ENCODE measurements at regions not wholly inside any gene's neighbourhood (a gene's known extent, or its start where the extent isn't known, plus 50 kb on each side); places are given as distances from the start of the nearest gene placed in this dataset.

- H3K27ac ChIP-seq = no peak overlapping the region
- intact Hi-C loops (cut with DNase I; ENCODE audit: low total_unique reads) = no loop called here
- DNase-seq (ENCODE audit: low spot score in 2 of 2) = no peak
Measured at GRCh38 chr21:31570824-31571566, 88.5 kb upstream of the SOD1 start.

GRCh38 chr21:31566611-31567010 is 92.9 kb upstream of the SOD1 start:
- intact Hi-C loops (cut with DNase I; ENCODE audit: low total_unique reads) = no loop called here
- no peak for DNase-seq (ENCODE audit: low spot score in 2 of 2)

More at GRCh38 chr21:31570824-31571566, 88.5 kb upstream of the SOD1 start:
- Histone ChIP-seq H3K4me1 (no peaks in the 10 kb centered on the region), H3K9me3 (peaks cover 7 to 13% of the 10 kb centered on the region in 2 donors), H3K4me3 (no peak overlapping the region), H3K36me3 (no peaks in the 10 kb centered on the region), H3K27me3 (no peaks in the 10 kb centered on the region)
- TF ChIP-seq, protein P1, sequence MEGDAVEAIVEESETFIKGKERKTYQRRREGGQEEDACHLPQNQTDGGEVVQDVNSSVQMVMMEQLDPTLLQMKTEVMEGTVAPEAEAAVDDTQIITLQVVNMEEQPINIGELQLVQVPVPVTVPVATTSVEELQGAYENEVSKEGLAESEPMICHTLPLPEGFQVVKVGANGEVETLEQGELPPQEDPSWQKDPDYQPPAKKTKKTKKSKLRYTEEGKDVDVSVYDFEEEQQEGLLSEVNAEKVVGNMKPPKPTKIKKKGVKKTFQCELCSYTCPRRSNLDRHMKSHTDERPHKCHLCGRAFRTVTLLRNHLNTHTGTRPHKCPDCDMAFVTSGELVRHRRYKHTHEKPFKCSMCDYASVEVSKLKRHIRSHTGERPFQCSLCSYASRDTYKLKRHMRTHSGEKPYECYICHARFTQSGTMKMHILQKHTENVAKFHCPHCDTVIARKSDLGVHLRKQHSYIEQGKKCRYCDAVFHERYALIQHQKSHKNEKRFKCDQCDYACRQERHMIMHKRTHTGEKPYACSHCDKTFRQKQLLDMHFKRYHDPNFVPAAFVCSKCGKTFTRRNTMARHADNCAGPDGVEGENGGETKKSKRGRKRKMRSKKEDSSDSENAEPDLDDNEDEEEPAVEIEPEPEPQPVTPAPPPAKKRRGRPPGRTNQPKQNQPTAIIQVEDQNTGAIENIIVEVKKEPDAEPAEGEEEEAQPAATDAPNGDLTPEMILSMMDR (IDR thresholded peaks at IDR 0.05) = no peak
- no peak for TF ChIP-seq POLR2AphosphoS5 (IDR thresholded peaks at IDR 0.05)
- TF ChIP-seq POLR2A (IDR thresholded peaks at IDR 0.05) = no peak

GRCh38 chr21:31566064-31566463 is 93.4 kb upstream of the SOD1 start:
- no peak for TF ChIP-seq POLR2A (IDR thresholded peaks at IDR 0.05)
- TF ChIP-seq, protein P1 (IDR thresholded peaks at IDR 0.05) = no peak
- no peak for TF ChIP-seq POLR2AphosphoS5 (IDR thresholded peaks at IDR 0.05)
- H3K36me3 ChIP-seq = no peaks in the 10 kb centered on the region
- no peak overlapping the region for H3K4me3 ChIP-seq
- no peak for DNase-seq (ENCODE audit: low spot score in 2 of 2)
- intact Hi-C loops (cut with DNase I; ENCODE audit: low total_unique reads) = no loop called here
- H3K9me3 ChIP-seq = no peaks in the 10 kb centered on the region
- no peaks in the 10 kb centered on the region for H3K4me1 ChIP-seq
- H3K27me3 ChIP-seq = no peaks in the 10 kb centered on the region
- H3K27ac ChIP-seq = no peak overlapping the region

More at GRCh38 chr21:31566611-31567010, 92.9 kb upstream of the SOD1 start:
- Histone ChIP-seq H3K9me3 (no peaks in the 10 kb centered on the region), H3K27me3 (no peaks in the 10 kb centered on the region), H3K4me3 (no peak overlapping the region), H3K4me1 (no peaks in the 10 kb centered on the region), H3K36me3 (no peaks in the 10 kb centered on the region), H3K27ac (no peak overlapping the region)
- TF ChIP-seq POLR2AphosphoS5 (IDR thresholded peaks at IDR 0.05) = no peak
- no peak for TF ChIP-seq POLR2A (IDR thresholded peaks at IDR 0.05)
- TF ChIP-seq, protein P1 (IDR thresholded peaks at IDR 0.05) = no peak

DNA sequence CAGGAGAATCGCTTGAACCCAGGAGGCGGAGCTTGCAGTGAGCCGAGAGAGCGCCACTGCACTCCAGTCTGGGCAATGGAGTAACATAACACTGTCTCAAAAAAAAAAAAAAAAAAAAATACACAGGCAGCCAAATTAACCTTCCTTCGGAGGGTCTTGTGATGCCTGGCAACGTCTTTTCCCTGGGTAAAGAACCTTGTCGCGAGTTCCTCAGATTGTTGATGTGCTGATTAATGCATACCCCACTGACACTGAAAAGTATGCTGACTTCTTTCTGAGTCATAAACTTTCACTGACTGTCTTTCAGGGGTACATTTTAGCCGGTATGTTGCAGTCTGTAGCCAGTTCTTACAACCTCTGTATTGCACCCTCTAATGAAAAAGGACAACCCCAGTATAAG is 95.1 kb upstream of the SOD1 start:
- intact Hi-C loops (cut with DNase I; ENCODE audit: low total_unique reads) = no loop called here
- no peaks in the 10 kb centered on the region for H3K36me3 ChIP-seq
- H3K9me3 ChIP-seq = no peaks in the 10 kb centered on the region
- TF ChIP-seq POLR2A (IDR thresholded peaks at IDR 0.05) (no peak), POLR2AphosphoS5 (IDR thresholded peaks at IDR 0.05) (no peak)
- TF ChIP-seq, protein P1 (IDR thresholded peaks at IDR 0.05) = no peak
- no peak overlapping the region for H3K4me3 ChIP-seq
- no peaks in the 10 kb centered on the region for H3K27me3 ChIP-seq
- DNase-seq (ENCODE audit: low spot score in 2 of 2) = no peak
- H3K4me1 ChIP-seq = peaks cover 0 to 6% of the 10 kb centered on the region in 2 donors
- H3K27ac ChIP-seq = no peak overlapping the region

GRCh38 chr21:31560479-31560878 is 99.0 kb upstream of the SOD1 start:
- DNase-seq (ENCODE audit: low spot score in 2 of 2) = no peak
- no peak for TF ChIP-seq POLR2AphosphoS5 (IDR thresholded peaks at IDR 0.05)
- TF ChIP-seq, protein P1 (IDR thresholded peaks at IDR 0.05) = no peak
- no peak for TF ChIP-seq POLR2A (IDR thresholded peaks at IDR 0.05)
- Histone ChIP-seq H3K36me3 (no peaks in the 10 kb centered on the region), H3K9me3 (no peaks in the 10 kb centered on the region), H3K4me1 (peaks cover 0 to 17% of the 10 kb centered on the region in 2 donors), H3K27me3 (peaks cover 7 to 16% of the 10 kb centered on the region in 2 donors), H3K4me3 (no peak overlapping the region), H3K27ac (no peak overlapping the region)
- intact Hi-C loops (cut with DNase I; ENCODE audit: low total_unique reads) = loop anchor here (2.0 kb wide), 1 partner anchor 58 kb away; no protein-coding TSS in a partner anchor
